Vagina (tissue), 2 donors: ENCODE measurements at regions not wholly inside any gene's neighbourhood (a gene's known extent, or its start where the extent isn't known, plus 50 kb on each side); places are given as distances from the start of the nearest gene placed in this dataset.

Experiments used
- POLR2A ChIP-seq, 2 donors: fragments of 450-650 bp; IDR thresholded peaks; one replicate each; pipeline ENCODE4 v1.6.1; 2017; ENCODE audit warnings: antibody characterized with exemption in 2 of 2, mild to moderate bottlenecking in 2 of 2, moderate library complexity in 2 of 2
- POLR2AphosphoS5 ChIP-seq, 2 donors: sonication (generic); formaldehyde crosslinking; IDR thresholded peaks; one replicate each; pipeline ENCODE4 v1.9.0; 2017; ENCODE audit warnings: antibody characterized with exemption in 2 of 2, mild to moderate bottlenecking in 2 of 2, low read depth in 1 of 2; ENCODE audit not compliant: insufficient read depth in 1 of 2
- TF ChIP-seq, protein P1 (sequence below), 3 experiments: fragments of 450-650 bp in 2 of 3; fragments of 200-600 bp in 1 of 3; sonication (generic) in 1 of 3; IDR thresholded peaks; one replicate each; pipeline ENCODE4 v1.5.1; 2017 to 2019; ENCODE audit warnings: antibody characterized with exemption in 3 of 3, mild to moderate bottlenecking in 2 of 3, moderate library complexity in 2 of 3

- TF ChIP-seq POLR2AphosphoS5 (IDR thresholded peaks at IDR 0.05; ENCODE audit: insufficient read depth in 1 of 2, low read depth in 1 of 2) (no peak), POLR2A (IDR thresholded peaks at IDR 0.05) (no peak)
- TF ChIP-seq, protein P1, sequence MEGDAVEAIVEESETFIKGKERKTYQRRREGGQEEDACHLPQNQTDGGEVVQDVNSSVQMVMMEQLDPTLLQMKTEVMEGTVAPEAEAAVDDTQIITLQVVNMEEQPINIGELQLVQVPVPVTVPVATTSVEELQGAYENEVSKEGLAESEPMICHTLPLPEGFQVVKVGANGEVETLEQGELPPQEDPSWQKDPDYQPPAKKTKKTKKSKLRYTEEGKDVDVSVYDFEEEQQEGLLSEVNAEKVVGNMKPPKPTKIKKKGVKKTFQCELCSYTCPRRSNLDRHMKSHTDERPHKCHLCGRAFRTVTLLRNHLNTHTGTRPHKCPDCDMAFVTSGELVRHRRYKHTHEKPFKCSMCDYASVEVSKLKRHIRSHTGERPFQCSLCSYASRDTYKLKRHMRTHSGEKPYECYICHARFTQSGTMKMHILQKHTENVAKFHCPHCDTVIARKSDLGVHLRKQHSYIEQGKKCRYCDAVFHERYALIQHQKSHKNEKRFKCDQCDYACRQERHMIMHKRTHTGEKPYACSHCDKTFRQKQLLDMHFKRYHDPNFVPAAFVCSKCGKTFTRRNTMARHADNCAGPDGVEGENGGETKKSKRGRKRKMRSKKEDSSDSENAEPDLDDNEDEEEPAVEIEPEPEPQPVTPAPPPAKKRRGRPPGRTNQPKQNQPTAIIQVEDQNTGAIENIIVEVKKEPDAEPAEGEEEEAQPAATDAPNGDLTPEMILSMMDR (IDR thresholded peaks at IDR 0.05), result no peak
Measured at GRCh38 chr7:85565276-85565675, 378.4 kb upstream of the SEMA3D start.
